Activated naive CD4-positive, alpha-beta T cell treated with anti-CD3 and anti-CD28 coated beads, Interleukin-2, amount 10 ng/mL, durations not matched to agents 7 days and 5 days (primary cell): ENCODE measurements at regions not wholly inside any gene's neighbourhood (a gene's known extent, or its start where the extent isn't known, plus 50 kb on each side); places are given as distances from the start of the nearest gene placed in this dataset.
A peak's percentile ranks its signal among the peaks of the same experiment; 100 is the strongest.

ENCODE experiments used
- CTCF ChIA-PET: fragments of 350-600 bp; sonication (Branson Sonifier 250); formaldehyde crosslinking; loops from one replicate; lab custom pipeline; 2021; ENCODE audit warnings: antibody characterized with exemption; lab: Charles Lee
- DNase-seq: peaks from one replicate; pipeline ENCODE4 v3.0.0-alpha.2; 2020
- H3K27ac Mint-ChIP-seq: one replicate; pipeline ENCODE4 v1.8.0; 2021; ENCODE audit warnings: mild to moderate bottlenecking, moderate library complexity, mixed read lengths
- H3K27me3 Mint-ChIP-seq: one replicate; pipeline ENCODE4 v1.8.0; 2021; ENCODE audit warnings: mild to moderate bottlenecking, mixed read lengths
- H3K36me3 Mint-ChIP-seq: one replicate; pipeline ENCODE4 v1.8.0; 2021; ENCODE audit warnings: mixed read lengths
- H3K4me1 Mint-ChIP-seq: one replicate; pipeline ENCODE4 v1.8.0; 2021; ENCODE audit warnings: mixed read lengths
- H3K4me3 Mint-ChIP-seq: one replicate; pipeline ENCODE4 v1.8.0; 2021; ENCODE audit warnings: mild to moderate bottlenecking, moderate library complexity, mixed read lengths
- H3K9me3 Mint-ChIP-seq: one replicate; pipeline ENCODE4 v1.8.0; 2021; ENCODE audit warnings: mixed read lengths

DNA sequence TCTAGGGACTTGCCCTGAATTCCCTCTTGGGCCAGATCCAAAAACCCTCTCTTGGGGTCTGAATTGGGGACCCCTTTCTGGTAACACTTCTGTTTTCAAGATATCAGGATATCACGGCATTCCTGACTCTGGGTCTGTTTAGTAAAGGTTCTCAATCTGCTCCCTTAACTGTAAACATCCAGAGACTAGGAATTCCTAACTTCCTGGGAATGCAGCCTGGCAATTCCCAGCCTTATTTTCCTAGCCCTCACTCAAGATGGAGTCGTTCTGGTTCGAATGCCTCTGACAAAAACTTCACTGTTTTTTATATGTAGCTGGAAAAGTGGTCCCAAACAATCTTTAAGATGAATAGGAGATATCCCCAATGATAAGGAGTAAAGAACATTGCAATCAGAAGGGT lies 141.6 kb upstream of the XYLT1 start:
- Mint-ChIP-seq H3K4me1 (peaks cover 3% of the 10 kb centered on the region), H3K4me3 (no peak overlapping the region), H3K9me3 (no peaks in the 10 kb centered on the region), H3K27me3 (peaks cover 11% of the 10 kb centered on the region), H3K27ac (no peak overlapping the region), H3K36me3 (no peaks in the 10 kb centered on the region)
- no peak for DNase-seq
- CTCF ChIA-PET = interaction anchor here (1.1 kb wide), 1 partner anchor 33 kb away, joined by 5 read pairs; no protein-coding TSS in a partner anchor

DNA sequence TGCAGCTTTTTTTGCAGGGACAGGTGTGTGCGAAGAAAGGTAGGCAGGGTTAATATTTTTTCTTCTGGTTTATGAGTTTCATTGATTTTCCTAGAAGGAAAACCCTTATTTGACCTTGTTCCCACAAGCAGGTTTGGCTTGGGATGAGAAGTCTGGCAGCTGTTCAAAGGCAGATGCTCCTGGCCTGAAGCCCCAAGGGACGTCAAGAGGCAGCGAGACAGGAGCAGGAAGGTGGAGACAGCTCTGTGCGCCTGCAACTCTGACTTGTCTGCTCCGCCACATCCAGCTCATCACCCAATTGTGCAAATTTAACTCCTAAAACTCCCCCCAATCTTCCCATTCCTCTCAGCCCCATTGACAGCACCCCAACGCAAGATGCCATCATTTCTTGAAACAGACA lies 136.8 kb upstream of the XYLT1 start:
- no peak for DNase-seq
- Mint-ChIP-seq H3K9me3 (no peaks in the 10 kb centered on the region), H3K36me3 (no peaks in the 10 kb centered on the region), H3K4me1 (peaks cover 11% of the 10 kb centered on the region), H3K4me3 (no peak overlapping the region), H3K27ac (no peak overlapping the region), H3K27me3 (peaks cover 7% of the 10 kb centered on the region)
- CTCF ChIA-PET = no interaction called here

DNA sequence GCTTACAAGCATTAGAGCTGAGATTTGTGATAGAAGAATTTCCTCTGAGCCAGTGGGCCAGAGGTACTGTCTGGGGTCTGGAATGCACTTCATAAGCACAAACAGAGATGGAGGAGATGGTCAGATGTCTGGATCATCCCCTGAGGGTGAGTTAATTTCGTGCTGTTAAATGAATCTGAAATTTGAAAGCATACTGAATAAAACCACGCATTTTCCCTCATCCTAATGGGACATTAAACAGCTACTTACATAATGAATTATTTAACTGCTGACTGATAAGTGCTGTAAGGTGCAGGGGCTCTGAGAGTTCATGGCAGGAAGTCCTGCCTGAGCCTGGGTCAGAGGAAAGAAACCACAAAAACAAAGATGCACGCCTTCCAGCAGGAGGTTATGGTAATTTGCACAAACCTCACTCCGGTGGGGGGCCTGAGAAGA lies 136.3 kb upstream of the XYLT1 start:
- no peaks in the 10 kb centered on the region for H3K36me3 Mint-ChIP-seq
- no peak overlapping the region for H3K4me3 Mint-ChIP-seq
- CTCF ChIA-PET = no interaction called here
- H3K27ac Mint-ChIP-seq = no peak overlapping the region
- no peak for DNase-seq
- H3K4me1 Mint-ChIP-seq = peaks cover 11% of the 10 kb centered on the region
- H3K9me3 Mint-ChIP-seq = no peaks in the 10 kb centered on the region
- H3K27me3 Mint-ChIP-seq = peaks cover 7% of the 10 kb centered on the region

DNA sequence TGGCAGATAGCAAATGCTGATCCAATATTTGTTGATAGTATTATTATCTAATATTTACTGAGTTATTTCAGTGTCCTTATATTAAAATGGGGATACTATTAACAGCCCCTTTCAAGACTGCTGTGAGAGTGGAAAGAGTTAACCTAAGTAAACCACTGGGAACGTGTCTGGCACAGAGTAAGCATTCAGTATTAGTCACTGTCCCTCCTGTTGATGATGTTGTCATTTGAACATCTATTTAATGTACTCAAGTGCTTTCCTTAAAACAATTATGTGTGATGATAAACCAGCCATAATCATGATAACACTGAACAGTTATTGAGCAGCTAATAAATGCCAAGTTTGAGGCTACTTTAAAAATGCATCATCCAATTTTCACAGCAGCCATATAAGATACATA lies 135.7 kb upstream of the XYLT1 start:
- no peak for DNase-seq
- Mint-ChIP-seq H3K9me3 (no peaks in the 10 kb centered on the region), H3K36me3 (no peaks in the 10 kb centered on the region), H3K27ac (no peak overlapping the region), H3K4me3 (no peak overlapping the region), H3K27me3 (peaks cover 7% of the 10 kb centered on the region), H3K4me1 (peaks cover 11% of the 10 kb centered on the region)
- CTCF ChIA-PET = no interaction called here

DNA sequence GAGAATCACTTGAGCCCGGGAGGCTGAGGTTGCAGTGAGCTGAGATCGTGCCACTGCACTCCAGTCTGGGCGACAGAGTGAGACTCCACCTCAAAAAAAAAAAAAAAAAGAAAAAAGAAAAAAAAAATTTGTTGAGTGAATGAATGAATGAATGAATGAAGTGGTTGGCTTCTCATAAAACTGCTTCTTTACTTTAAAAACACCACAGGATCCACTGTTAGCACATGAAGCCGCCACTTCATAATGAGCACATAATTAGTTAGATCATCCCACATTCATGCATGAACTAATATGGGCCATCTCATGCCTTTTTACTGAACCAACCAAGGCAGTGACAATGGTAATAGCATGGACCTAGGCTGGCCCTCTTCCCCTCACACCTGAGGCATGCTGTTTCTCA lies 135.0 kb upstream of the XYLT1 start:
- H3K4me1 Mint-ChIP-seq = peaks cover 11% of the 10 kb centered on the region
- H3K27ac Mint-ChIP-seq = no peak overlapping the region
- DNase-seq = no peak
- H3K27me3 Mint-ChIP-seq = peaks cover 7% of the 10 kb centered on the region
- H3K4me3 Mint-ChIP-seq = no peak overlapping the region
- H3K9me3 Mint-ChIP-seq = no peaks in the 10 kb centered on the region
- H3K36me3 Mint-ChIP-seq = no peaks in the 10 kb centered on the region
- CTCF ChIA-PET = no interaction called here

DNA sequence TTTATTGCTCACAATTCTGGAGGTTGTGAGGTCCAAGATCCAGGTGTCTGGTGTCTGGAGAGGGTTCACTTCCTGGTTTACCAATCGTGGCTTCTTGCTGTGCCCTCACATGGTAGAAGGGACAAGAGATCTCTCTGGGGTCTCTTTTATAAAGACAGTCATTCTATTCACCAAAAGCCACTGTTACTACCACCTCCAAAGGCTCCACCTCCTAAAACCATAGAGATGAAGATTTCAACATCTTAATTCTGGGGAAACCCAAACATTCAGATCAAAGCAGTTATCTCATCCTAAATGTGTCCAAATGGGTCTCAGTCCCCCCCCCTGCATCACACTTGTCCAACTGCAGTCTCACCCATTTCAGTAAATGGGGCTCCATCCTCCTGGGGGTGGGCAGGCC lies 132.9 kb upstream of the XYLT1 start:
- H3K36me3 Mint-ChIP-seq = no peaks in the 10 kb centered on the region
- CTCF ChIA-PET = interaction anchor here (1.6 kb wide), 1 partner anchor 24 kb away, joined by 4 read pairs; no protein-coding TSS in a partner anchor
- H3K27me3 Mint-ChIP-seq = peaks cover 7% of the 10 kb centered on the region
- peaks cover 11% of the 10 kb centered on the region for H3K4me1 Mint-ChIP-seq
- H3K27ac Mint-ChIP-seq = no peak overlapping the region
- H3K9me3 Mint-ChIP-seq = peaks cover 7% of the 10 kb centered on the region
- DNase-seq = no peak
- no peak overlapping the region for H3K4me3 Mint-ChIP-seq

DNA sequence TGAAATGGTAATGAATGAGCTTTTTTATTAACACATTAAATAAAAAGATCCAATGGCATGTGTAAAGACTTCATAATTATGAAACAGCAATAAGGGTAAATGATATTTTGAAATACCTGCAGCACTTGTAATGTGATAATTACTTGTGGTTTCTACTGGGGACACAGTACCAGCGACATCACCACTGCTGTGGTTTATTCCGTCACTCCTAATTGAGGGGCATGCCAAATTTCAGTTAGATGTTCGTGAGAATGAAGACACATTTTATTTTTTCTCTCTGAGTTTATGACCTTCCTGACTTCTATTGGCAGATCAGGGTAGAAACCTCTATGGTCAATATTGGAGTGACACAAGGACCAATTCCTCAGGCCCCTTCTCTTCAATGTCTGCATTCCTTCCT lies 131.9 kb upstream of the XYLT1 start:
- Mint-ChIP-seq H3K4me3 (no peak overlapping the region), H3K36me3 (no peaks in the 10 kb centered on the region), H3K27me3 (peaks cover 2% of the 10 kb centered on the region), H3K4me1 (peaks cover 9% of the 10 kb centered on the region), H3K9me3 (peaks cover 14% of the 10 kb centered on the region), H3K27ac (no peak overlapping the region)
- no peak for DNase-seq
- CTCF ChIA-PET = interaction anchor here (1.6 kb wide), 1 partner anchor 23 kb away, joined by 4 read pairs; no protein-coding TSS in a partner anchor

- no peak for DNase-seq
- Mint-ChIP-seq H3K27ac (no peak overlapping the region), H3K4me3 (no peak overlapping the region), H3K4me1 (no peaks in the 10 kb centered on the region), H3K27me3 (no peaks in the 10 kb centered on the region), H3K36me3 (no peaks in the 10 kb centered on the region), H3K9me3 (peaks cover 14% of the 10 kb centered on the region)
- CTCF ChIA-PET = no interaction called here
Observed at GRCh38 chr16:17598968-17599367, 128.2 kb upstream of the XYLT1 start.

GRCh38 chr16:17591655-17592405 lies 121.1 kb upstream of the XYLT1 start:
- no peaks in the 10 kb centered on the region for H3K4me1 Mint-ChIP-seq
- H3K4me3 Mint-ChIP-seq = no peak overlapping the region
- H3K27ac Mint-ChIP-seq = peak overlapping the region; percentile 69
- no peaks in the 10 kb centered on the region for H3K36me3 Mint-ChIP-seq
- H3K9me3 Mint-ChIP-seq = no peaks in the 10 kb centered on the region
- H3K27me3 Mint-ChIP-seq = peaks cover 13% of the 10 kb centered on the region
- no peak for DNase-seq
- CTCF ChIA-PET = interaction anchor here (0.8 kb wide), 1 partner anchor 12 kb away, joined by 3 read pairs; no protein-coding TSS in a partner anchor

GRCh38 chr16:17590711-17591654 lies 120.2 kb upstream of the XYLT1 start:
- H3K27ac Mint-ChIP-seq = peak overlapping the region; percentile 69
- CTCF ChIA-PET = interaction anchor here (0.8 kb wide), 1 partner anchor 11 kb away, joined by 3 read pairs; no protein-coding TSS in a partner anchor
- H3K4me1 Mint-ChIP-seq = no peaks in the 10 kb centered on the region
- H3K9me3 Mint-ChIP-seq = no peaks in the 10 kb centered on the region
- peak; percentile 31 for DNase-seq
- no peak overlapping the region for H3K4me3 Mint-ChIP-seq
- peaks cover 13% of the 10 kb centered on the region for H3K27me3 Mint-ChIP-seq
- H3K36me3 Mint-ChIP-seq = no peaks in the 10 kb centered on the region

- DNase-seq = no peak
- Mint-ChIP-seq H3K27me3 (peaks cover 13% of the 10 kb centered on the region), H3K27ac (no peak overlapping the region), H3K9me3 (peaks cover 6% of the 10 kb centered on the region), H3K36me3 (no peaks in the 10 kb centered on the region), H3K4me3 (no peak overlapping the region), H3K4me1 (no peaks in the 10 kb centered on the region)
- CTCF ChIA-PET = interaction anchor here (0.7 to 4.7 kb wide), 2 partner anchors 12 to 396 kb away, joined by 5 to 19 read pairs; no protein-coding TSS in a partner anchor
Observed at GRCh38 chr16:17589898-17590297, 119.1 kb upstream of the XYLT1 start.

- no peak for DNase-seq
- Mint-ChIP-seq H3K4me1 (no peaks in the 10 kb centered on the region), H3K27me3 (peaks cover 5% of the 10 kb centered on the region), H3K4me3 (no peak overlapping the region), H3K27ac (no peak overlapping the region), H3K9me3 (peaks cover 6% of the 10 kb centered on the region), H3K36me3 (no peaks in the 10 kb centered on the region)
- CTCF ChIA-PET = interaction anchor here (0.8 to 4.7 kb wide), 2 partner anchors 8 to 29 kb away, joined by 3 to 19 read pairs; no protein-coding TSS in a partner anchor
Observed at GRCh38 chr16:17585449-17586074, 114.8 kb upstream of the XYLT1 start.

GRCh38 chr16:17578981-17579874 lies 108.5 kb upstream of the XYLT1 start:
- no peak overlapping the region for H3K27ac Mint-ChIP-seq
- CTCF ChIA-PET = interaction anchor here (0.6 to 4.4 kb wide), 25 partner anchors 9 to 717 kb away, joined by 3 to 19 read pairs (median 3); no protein-coding TSS in a partner anchor
- H3K4me1 Mint-ChIP-seq = no peaks in the 10 kb centered on the region
- H3K4me3 Mint-ChIP-seq = no peak overlapping the region
- H3K36me3 Mint-ChIP-seq = no peaks in the 10 kb centered on the region
- peaks cover 5% of the 10 kb centered on the region for H3K27me3 Mint-ChIP-seq
- no peaks in the 10 kb centered on the region for H3K9me3 Mint-ChIP-seq
- peak; percentile 73 for DNase-seq
